Activated T-helper 1 cell treated with anti-CD3 and anti-CD28 coated beads, Interleukin-12 subunit alpha, Interleukin-12 subunit beta, Interleukin-2, Interleukin-4 antibody, amounts not matched to agents 30 ng/mL and 10 ng/mL and 1 ng/mL, durations not matched to agents 14 hours and 24 hours and 36 hours (primary cell): ENCODE measurements at regions not wholly inside any gene's neighbourhood (a gene's known extent, or its start where the extent isn't known, plus 50 kb on each side); places are given as distances from the start of the nearest gene placed in this dataset.

Experiments used
- DNase-seq: peaks from one replicate; pipeline ENCODE4 v3.0.0; 2021; ENCODE audit warnings: low spot score
- H3K27ac Mint-ChIP-seq: one replicate; pipeline ENCODE4 v1.8.0; 2021; ENCODE audit warnings: mild to moderate bottlenecking, mixed read lengths
- H3K27me3 Mint-ChIP-seq: one replicate; pipeline ENCODE4 v1.8.0; 2022; ENCODE audit warnings: mild to moderate bottlenecking, moderate library complexity, mixed read lengths; ENCODE audit not compliant: insufficient read depth
- H3K36me3 Mint-ChIP-seq: one replicate; pipeline ENCODE4 v1.8.0; 2021; ENCODE audit warnings: low read depth, mixed read lengths
- H3K4me1 Mint-ChIP-seq: one replicate; pipeline ENCODE4 v1.8.0; 2021; ENCODE audit warnings: low read depth, mixed read lengths
- H3K4me3 Mint-ChIP-seq: one replicate; pipeline ENCODE4 v1.8.0; 2021; ENCODE audit warnings: mild to moderate bottlenecking, moderate library complexity, mixed read lengths
- H3K9me3 Mint-ChIP-seq: one replicate; pipeline ENCODE4 v1.8.0; 2021; ENCODE audit warnings: mixed read lengths
- intact Hi-C: fragments of 100-400 bp; cut with micrococcal nuclease; formaldehyde crosslinking; loops from one replicate; pipeline ENCODE4 v1.15.1; 2024

DNA sequence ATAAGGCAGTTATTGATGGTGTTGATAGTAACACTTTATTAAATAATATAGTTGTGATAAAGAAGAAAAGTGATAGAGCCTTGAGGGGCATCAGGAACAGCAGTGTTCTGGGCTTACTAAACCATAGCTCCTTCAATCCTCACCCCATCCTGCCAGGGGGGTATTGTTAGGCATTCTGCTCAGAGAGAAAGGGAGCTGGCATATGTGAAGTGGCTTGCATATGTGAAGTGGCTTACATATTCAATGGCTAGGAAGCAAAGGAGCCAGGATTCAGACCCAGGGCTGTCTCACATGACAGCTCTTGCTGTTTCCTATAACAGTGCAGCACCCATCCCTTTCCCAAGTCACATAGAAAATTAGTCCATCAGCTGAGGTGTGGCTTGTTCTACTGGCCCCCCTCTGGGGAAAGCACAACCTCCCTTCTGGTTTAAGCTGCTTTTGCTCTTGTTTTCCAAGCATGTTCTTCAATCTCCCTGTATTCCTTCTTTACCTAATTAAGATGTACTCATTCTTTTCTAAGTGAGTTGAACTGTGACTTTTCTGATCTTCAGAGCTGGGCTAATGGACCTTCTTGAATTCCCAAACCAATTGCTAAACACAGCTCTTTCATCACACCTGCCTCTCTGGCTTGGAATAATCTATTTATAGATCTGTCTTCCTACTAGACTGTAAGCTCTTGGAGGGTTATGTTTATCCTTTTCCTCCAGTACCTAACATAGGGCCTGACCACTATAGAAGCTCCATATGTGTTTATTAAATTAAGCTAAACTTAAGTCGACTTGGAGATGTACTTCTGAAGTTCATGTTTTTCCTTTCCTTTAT, 108.7 kb upstream of the GLI3 start:
- Mint-ChIP-seq H3K9me3 (no peaks in the 10 kb centered on the region), H3K27ac (no peak overlapping the region), H3K4me3 (no peak overlapping the region), H3K4me1 (no peaks in the 10 kb centered on the region), H3K27me3 (no peaks in the 10 kb centered on the region), H3K36me3 (no peaks in the 10 kb centered on the region)
- intact Hi-C loops, result no loop called here
- DNase-seq, result no peak

GRCh38 chr7:42344198-42344755, 107.3 kb upstream of the GLI3 start:
- H3K27me3 Mint-ChIP-seq, result no peaks in the 10 kb centered on the region
- intact Hi-C loops, result no loop called here
- no peaks in the 10 kb centered on the region for H3K36me3 Mint-ChIP-seq
- no peak for DNase-seq
- no peak overlapping the region for H3K27ac Mint-ChIP-seq
- no peak overlapping the region for H3K4me3 Mint-ChIP-seq
- H3K9me3 Mint-ChIP-seq, result no peaks in the 10 kb centered on the region
- no peaks in the 10 kb centered on the region for H3K4me1 Mint-ChIP-seq

DNA sequence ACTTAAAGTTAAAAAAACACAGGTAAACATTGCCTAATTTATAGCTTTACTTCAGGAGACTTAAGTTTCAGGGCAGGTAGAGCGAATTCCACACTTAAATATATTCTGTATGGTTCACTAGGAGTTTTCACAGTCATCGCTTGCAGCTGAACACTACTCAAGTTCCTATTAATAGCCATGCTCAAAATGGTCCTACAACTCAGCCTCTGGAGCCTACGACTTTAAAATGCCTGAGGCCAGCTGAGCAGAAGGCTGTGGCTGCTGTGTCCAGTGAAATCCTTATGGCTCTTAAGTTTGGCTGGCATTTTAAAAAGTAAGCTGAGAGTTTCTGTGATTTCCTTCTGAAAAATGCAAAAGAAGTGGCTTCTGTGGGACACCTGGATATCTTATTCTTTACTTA, 105.4 kb upstream of the GLI3 start:
- no peaks in the 10 kb centered on the region for H3K27me3 Mint-ChIP-seq
- H3K36me3 Mint-ChIP-seq, result no peaks in the 10 kb centered on the region
- H3K27ac Mint-ChIP-seq, result no peak overlapping the region
- no peak for DNase-seq
- no peaks in the 10 kb centered on the region for H3K4me1 Mint-ChIP-seq
- intact Hi-C loops, result no loop called here
- H3K9me3 Mint-ChIP-seq, result no peaks in the 10 kb centered on the region
- no peak overlapping the region for H3K4me3 Mint-ChIP-seq

DNA sequence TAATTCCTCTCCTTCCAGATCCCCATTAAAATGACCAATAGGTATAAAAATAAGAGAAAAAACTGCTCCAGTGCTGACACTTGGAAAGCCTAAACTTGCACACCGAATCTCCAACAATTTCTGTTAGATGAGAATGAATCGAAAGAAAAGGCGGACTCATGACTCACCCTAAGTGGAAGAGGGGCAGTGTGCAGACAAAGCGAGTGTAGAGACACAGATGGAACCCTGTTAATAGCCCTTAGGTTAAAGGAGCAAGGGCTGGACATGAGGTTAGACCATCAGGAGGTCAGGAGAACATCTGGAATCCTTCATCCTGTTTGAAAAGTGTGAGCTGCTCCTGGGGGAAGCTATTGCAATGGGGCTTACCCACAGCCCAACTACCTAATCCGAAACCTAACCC, 103.4 kb upstream of the GLI3 start:
- H3K36me3 Mint-ChIP-seq, result no peaks in the 10 kb centered on the region
- H3K4me3 Mint-ChIP-seq, result no peak overlapping the region
- H3K4me1 Mint-ChIP-seq, result no peaks in the 10 kb centered on the region
- H3K9me3 Mint-ChIP-seq, result no peaks in the 10 kb centered on the region
- intact Hi-C loops, result no loop called here
- DNase-seq, result no peak
- no peak overlapping the region for H3K27ac Mint-ChIP-seq
- H3K27me3 Mint-ChIP-seq, result no peaks in the 10 kb centered on the region

- intact Hi-C loops, result no loop called here
- Mint-ChIP-seq H3K27ac (no peak overlapping the region), H3K4me3 (no peak overlapping the region), H3K27me3 (no peaks in the 10 kb centered on the region), H3K4me1 (no peaks in the 10 kb centered on the region), H3K9me3 (no peaks in the 10 kb centered on the region), H3K36me3 (no peaks in the 10 kb centered on the region)
- DNase-seq, result no peak
Observed at GRCh38 chr7:42338916-42339540, 102.0 kb upstream of the GLI3 start.

DNA sequence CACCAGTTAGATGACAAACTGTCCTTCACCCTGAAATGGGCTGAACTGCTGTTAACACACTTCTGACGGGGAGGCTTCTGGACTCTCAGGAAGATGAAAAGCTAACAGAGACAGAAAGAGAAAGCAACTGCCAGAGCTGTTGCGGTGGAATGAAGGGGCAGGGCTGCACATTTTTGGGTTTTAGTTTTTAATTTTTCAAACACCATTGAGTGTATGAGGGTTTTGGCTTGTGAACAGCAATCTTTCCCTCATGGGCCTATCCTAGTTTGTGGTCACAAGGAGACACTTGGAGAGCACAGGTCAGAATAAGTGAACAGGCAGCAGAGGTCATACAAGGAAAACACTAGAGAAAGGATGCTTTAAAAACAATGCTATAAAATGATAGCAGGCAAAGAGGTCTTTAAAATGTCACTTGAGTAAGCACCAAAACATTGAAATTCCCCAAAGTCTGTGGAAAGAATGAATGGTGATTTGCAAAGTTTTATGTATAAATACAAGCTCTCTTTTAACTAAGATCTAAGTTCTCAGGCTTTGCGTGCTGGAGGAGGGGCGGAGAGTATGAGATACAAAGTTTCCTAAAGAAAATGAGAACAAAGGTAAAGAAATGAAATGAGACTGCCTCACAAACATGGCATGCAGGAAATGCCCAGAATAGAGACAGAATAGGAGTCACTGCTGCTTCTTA, 101.4 kb upstream of the GLI3 start:
- H3K9me3 Mint-ChIP-seq, result no peaks in the 10 kb centered on the region
- H3K4me1 Mint-ChIP-seq, result no peaks in the 10 kb centered on the region
- H3K4me3 Mint-ChIP-seq, result no peak overlapping the region
- no peak overlapping the region for H3K27ac Mint-ChIP-seq
- H3K36me3 Mint-ChIP-seq, result no peaks in the 10 kb centered on the region
- intact Hi-C loops, result no loop called here
- no peak for DNase-seq
- no peaks in the 10 kb centered on the region for H3K27me3 Mint-ChIP-seq

DNA sequence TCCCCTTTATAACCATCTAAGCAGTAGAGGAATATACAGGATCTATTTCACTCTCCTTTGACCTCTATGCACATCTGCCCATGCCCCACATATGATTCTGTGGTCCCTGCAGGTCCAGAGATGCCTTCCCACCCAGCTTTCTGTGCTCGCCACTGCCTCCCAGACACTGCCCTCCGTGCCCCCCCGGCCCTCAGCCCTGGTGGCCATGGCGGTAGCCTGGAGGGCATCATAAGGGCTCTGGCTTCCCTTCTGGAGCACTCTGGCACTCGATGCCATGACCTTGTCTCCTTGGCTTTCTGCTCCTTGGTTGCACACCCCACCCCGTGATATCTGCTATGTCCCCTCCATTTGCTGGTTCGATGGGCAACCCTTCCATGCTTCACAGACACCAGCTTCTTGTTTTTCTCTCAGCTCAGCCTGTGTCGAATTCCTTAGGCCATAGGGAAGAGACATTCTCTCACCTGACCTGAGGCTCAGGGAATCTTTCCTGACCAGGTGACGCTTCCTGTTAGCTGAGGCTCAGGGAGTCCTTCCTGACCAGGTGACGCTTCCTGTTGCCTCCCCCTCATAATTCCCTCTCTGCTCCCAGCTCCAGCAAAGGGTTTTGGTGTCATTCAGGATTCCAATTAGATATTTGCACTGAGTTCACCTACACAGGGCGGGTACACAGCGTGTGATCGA, 100.4 kb upstream of the GLI3 start:
- Mint-ChIP-seq H3K27me3 (no peaks in the 10 kb centered on the region), H3K36me3 (no peaks in the 10 kb centered on the region), H3K9me3 (peaks cover 5% of the 10 kb centered on the region), H3K27ac (no peak overlapping the region), H3K4me3 (no peak overlapping the region), H3K4me1 (no peaks in the 10 kb centered on the region)
- DNase-seq, result no peak
- intact Hi-C loops, result no loop called here

DNA sequence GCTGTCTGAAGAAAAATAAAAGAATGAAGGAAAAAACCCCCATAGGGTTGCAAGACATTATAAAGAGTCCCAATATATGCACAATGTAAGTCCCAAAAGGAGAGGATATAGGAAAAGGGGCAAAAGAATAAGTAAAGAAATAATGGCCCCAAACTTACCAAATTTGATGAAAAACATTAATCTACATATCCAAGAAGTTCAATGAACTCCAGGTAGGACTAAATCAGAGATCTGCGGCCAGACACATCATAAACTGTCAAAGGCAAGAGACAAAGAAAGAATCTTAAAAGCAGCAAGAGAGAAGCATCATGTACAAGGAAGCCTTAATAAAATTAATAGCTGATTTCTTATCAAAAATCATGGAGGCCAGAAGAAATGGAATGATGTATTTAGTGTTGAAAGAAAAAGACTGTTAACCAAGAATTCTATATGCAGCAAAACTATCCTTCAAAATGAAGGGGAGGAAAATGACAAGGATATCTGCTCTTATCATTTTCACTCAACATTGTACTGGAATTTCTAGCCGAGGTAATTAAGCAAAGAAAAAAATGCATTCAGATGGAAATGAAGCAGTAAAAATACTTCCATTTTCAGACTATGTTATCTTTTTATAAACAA, 95.7 kb upstream of the GLI3 start:
- Mint-ChIP-seq H3K9me3 (peaks cover 10% of the 10 kb centered on the region), H3K4me1 (no peaks in the 10 kb centered on the region), H3K27ac (no peak overlapping the region), H3K27me3 (no peaks in the 10 kb centered on the region), H3K36me3 (no peaks in the 10 kb centered on the region), H3K4me3 (no peak overlapping the region)
- intact Hi-C loops, result no loop called here
- DNase-seq, result no peak

GRCh38 chr7:42319631-42320030, 82.6 kb upstream of the GLI3 start:
- intact Hi-C loops, result no loop called here
- DNase-seq, result no peak
- Mint-ChIP-seq H3K9me3 (no peaks in the 10 kb centered on the region), H3K36me3 (no peaks in the 10 kb centered on the region), H3K4me3 (no peak overlapping the region), H3K4me1 (no peaks in the 10 kb centered on the region), H3K27ac (no peak overlapping the region), H3K27me3 (no peaks in the 10 kb centered on the region)

GRCh38 chr7:42315631-42316030, 78.6 kb upstream of the GLI3 start:
- H3K4me1 Mint-ChIP-seq, result no peaks in the 10 kb centered on the region
- peaks cover 1% of the 10 kb centered on the region for H3K27me3 Mint-ChIP-seq
- H3K9me3 Mint-ChIP-seq, result no peaks in the 10 kb centered on the region
- no peak for DNase-seq
- no peak overlapping the region for H3K4me3 Mint-ChIP-seq
- intact Hi-C loops, result no loop called here
- no peaks in the 10 kb centered on the region for H3K36me3 Mint-ChIP-seq
- no peak overlapping the region for H3K27ac Mint-ChIP-seq

GRCh38 chr7:42315103-42315502, 78.1 kb upstream of the GLI3 start:
- Mint-ChIP-seq H3K4me1 (no peaks in the 10 kb centered on the region), H3K36me3 (no peaks in the 10 kb centered on the region), H3K9me3 (no peaks in the 10 kb centered on the region), H3K4me3 (no peak overlapping the region), H3K27ac (no peak overlapping the region), H3K27me3 (peaks cover 1% of the 10 kb centered on the region)
- intact Hi-C loops, result no loop called here
- DNase-seq, result no peak

DNA sequence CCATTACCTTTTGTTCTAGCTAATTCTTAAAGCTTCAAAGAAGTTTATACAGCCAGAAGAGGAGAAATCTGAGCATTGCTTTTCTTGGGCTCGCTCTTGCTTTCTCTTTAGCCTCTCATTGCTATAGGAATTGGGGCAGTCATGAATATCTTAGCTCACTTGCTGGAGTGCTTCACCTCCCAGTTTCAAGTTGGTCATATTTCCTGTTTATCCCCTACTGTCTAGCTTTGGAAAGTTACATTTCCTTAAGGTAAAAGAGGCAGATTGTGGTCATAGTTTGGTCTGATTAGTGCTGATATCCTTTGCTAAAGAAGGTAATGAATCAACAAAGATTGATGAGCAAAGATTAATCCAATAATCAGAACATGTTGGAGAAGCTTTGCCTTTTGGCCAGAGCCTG, 77.7 kb upstream of the GLI3 start:
- intact Hi-C loops, result no loop called here

More for the DNA sequence above, 77.7 kb upstream of the GLI3 start:
- Mint-ChIP-seq H3K36me3 (no peaks in the 10 kb centered on the region), H3K4me3 (no peak overlapping the region), H3K9me3 (no peaks in the 10 kb centered on the region), H3K27me3 (peaks cover 1% of the 10 kb centered on the region), H3K27ac (no peak overlapping the region), H3K4me1 (no peaks in the 10 kb centered on the region)
- DNase-seq, result no peak
